Ammon's horn (tissue), 1 donor: ENCODE measurements at regions not wholly inside any gene's neighbourhood (a gene's known extent, or its start where the extent isn't known, plus 50 kb on each side); places are given as distances from the start of the nearest gene placed in this dataset.

Experiments used
- DNase-seq: peaks from one replicate; pipeline ENCODE4 v3.0.0-alpha.2; 2016; ENCODE audit warnings: low spot score

DNA sequence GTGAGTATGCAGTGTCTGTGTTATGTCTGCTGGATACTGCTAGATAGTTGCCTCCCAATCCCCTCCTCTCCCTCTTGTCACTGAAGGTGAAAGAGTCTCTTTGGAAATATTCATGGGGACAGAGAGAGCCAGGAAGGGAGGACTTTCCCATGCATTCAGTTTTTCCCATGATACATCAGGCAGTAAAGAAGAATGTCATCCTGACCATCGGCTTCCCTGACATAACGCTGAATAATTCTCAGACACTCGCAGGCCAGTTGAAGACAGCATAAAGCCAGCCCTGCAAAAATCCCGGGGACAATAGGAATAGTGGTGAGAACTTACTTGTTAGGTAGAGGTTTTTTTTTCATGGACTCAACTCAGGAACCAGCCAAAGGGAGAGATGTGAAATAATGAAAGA lies 58.1 kb downstream of the KLF4 start:
- no peak for DNase-seq

GRCh38 chr9:107430071-107430470 lies 59.5 kb downstream of the KLF4 start:
- DNase-seq: no peak

- no peak for DNase-seq
These were observed 63.4 kb downstream of the KLF4 start for GRCh38 chr9:107426126-107426525.

DNA sequence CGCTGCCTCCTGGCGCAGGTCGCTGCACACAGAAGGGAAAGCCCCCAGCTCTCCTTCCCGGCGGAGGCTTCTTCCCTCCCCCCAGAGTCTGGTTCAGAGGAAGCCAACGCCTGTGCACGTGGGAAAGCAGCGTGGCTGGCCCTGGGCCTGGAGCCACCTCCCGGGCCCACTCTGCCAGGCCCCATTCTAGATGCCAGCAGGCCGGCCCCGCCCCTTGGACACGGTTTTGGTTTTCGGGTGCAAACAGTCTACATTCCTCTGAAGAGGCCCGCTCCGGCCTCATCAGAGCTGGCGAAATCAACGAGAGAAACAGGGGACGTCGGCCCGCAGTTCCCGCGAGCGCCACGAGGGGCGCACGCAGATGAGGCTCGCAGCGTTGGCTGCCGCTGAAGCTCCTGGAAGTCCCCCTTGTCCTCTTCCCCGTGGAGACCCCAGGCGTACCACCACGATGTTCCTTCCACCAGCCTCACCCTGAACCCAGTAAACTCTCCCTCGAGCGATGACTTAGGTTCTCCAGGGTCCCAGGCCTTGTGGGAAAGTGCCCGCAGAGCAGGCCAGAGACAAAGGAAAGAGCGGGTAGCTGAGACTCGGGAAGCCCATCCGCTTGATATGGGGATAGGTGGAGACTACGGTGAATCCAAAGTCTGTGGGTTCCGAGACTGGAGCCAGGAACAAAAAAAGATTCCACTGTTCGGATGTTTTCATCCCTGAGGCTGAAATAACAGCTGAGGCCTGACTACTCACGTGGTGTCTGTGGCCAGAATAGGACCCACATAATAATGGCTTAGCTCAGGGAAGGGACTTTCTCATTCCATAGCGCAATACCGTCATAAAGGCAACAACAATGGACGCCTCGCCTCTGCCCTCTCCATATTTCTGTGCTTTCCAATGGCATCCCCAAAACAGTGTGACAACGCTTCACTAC lies 64.2 kb downstream of the KLF4 start:
- peak; percentile 53 for DNase-seq

- DNase-seq: no peak
These were observed 66.0 kb downstream of the KLF4 start for GRCh38 chr9:107423540-107423939.

DNA sequence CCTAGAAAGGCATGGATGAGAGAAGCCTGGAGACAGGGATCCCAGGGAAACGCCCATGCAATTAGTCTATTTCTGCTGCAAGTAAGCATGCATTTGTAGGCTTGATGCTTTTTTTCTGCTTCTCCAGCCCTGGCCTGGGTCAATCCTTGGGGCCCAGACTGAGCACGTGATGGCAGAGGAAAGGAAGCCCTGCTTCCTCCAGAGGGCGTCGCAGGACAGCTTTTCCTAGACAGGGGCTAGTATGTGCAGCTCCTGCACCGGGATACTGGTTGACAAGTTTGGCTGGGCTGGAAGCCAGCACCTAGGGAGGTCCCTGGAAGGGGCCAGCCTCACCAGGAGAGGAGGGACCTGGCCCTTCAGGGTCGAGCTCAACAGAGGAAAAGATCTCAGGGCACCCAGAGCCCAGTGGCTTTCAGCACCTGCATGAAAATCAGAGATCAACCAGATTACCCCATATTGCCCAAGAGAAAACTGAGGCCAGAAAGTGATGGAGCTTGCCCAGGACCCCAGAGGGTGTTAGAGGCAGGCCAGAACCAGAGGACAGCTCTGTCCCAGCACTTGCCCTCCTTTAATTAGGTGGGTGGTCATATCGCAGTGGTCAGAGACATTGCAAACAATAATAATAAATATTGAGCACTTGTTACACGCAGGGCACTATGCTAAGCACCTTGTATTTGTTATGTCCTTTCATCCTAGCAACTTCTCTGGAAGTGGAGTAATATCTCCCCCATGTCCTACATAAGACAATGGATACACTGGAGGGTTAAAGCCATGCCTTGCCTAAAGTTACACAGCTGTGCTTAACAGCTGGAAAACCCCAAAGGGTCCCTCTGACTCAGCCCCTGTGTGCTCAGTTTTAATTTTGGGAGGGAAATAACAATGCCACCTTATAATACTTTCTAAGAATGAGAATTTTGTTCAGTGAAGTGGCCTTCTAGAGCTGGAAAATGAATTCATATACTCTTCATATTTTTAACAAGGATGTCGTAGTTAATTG lies 67.1 kb downstream of the KLF4 start:
- peak; percentile 49 for DNase-seq

DNA sequence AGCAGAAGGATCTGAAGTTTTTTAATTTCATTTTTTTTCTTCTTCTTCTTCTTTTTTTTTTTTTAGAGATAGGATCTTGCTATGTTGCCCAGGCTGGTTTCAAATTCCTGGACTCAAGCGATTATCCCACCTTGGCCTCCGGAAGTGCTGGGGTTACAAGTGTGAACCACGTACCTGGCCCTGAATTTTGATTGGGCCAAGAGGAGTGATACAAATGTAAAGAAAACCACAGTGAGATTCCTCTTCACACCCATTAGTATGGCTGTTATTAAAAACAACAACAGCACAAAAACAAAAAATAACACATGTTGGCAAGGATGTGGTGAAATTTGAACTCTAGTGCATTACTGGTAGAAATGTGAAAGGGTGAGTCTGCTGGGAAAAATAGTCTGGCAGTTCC lies 79.1 kb downstream of the KLF4 start:
- DNase-seq: no peak

DNA sequence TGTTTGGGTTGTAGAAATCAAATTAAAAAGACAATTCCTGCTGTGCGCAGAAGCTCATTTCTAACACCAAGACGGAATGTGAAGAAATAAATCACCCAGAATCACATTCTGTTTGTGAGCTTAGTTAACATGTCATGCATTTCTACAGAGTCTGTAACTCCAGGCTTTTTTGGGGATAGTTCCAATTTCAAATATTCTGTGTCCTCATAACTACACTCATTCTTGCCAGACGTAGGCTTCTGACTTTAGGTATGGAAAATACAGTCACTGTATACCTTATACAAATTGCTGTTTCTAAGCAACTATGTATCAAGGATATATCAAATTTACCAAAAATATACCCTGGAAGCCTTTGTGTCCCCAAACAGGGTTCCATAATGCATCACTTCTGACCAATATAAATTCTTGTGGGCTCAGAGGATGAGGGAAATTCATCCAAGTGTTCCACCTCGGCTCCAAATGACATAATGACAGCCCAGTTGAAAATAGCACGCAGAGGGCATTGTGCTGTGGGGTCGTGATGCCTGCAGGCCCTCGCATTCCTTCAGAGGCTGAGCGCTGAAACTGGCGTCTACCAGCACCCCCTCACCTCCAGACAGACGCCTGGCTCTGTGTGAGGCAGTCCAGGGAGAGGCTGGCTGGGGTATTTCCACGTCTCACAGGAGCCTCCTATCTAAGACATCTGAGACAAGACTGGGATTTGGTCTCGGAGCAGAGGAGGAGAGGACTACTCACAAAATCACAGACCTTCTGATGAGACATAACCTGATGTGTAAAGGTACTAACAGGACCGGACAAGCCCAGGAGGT lies 79.8 kb downstream of the KLF4 start:
- no peak for DNase-seq

GRCh38 chr9:107407675-107408074 lies 81.9 kb downstream of the KLF4 start:
- DNase-seq: no peak

DNA sequence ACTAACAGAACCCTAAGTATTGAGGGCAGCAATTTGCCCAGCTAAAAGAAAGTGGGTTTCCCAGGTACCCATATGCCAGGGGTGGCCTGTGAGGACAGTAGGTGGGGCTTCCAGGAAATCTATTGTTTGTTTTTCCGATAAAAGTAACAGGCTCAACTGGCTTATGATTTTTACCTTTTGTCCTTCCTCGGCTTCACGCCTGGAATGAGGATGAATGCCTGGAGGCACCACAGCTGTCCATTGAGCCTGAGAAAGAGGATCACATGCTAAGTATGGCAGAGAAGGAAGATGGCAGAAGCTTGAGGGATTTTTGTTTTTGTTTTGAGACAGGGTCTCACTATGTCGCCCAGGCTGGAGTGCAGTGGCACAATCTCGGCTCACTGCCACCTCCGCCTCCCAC lies 84.1 kb downstream of the KLF4 start:
- no peak for DNase-seq

DNA sequence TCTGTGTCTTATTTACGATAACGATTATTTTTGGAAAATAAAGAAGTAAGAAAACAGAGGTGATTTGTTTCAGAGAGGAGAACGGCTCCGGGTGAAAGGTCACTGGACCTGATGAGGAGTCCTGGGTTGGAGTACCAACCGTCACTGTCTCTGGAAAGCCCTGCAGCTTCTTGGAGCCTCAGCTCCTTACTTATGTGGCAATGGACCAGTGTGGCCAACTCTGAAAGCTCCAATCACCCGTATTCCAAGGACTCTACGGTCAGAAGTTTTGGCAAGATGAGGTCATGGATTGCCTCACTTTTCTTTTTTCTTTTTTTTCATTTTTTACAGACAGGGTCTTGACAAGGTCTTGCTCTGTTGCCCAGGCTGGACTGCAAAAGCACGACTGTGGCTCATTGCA lies 84.8 kb downstream of the KLF4 start:
- no peak for DNase-seq

GRCh38 chr9:107404161-107404560 lies 85.4 kb downstream of the KLF4 start:
- DNase-seq: no peak

DNA sequence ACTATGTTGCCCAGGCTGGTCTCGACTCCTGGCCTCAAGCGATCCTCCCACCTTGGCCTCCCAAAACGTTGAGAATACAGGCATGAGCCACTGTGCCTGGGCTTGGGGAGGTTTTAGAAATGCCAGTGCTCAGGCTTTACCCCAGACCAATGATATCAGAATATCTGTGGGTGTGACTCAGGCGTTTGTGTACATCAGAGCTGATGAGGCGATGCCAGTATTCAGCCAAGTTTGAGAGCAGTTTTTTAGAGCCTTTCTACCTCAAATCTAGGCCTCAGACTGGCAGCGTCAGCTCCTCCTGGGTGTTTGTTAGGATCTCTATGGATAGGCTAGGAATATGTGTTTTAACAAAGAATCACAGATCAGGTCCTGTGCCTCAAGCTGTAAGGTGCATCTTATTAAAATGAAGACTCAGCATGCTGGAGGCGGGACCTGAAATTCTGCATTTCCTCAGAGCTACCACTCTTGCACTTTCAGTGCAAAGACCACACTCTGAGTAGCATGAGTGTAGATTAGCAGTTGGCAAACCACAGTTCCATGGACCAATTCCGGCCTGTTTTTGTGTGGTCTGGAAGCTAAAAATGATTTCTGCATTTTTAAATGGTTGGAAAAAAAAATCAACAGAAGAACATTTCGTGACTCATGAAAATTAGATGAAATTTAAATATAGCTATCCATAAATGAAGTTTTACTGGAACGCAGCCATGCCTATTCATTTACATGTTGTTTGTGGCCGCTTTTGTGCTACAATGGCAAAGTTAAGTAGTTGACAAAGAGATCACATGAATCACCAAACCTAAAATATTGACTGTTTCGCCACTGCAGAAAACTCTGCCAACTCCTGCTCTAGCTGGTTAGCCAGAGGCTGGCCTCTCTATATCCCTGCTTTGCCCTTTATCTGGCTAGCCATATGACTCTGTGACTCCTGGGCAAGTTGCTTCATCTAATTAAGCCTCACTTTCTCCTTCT lies 92.2 kb downstream of the KLF4 start:
- no peak for DNase-seq

DNA sequence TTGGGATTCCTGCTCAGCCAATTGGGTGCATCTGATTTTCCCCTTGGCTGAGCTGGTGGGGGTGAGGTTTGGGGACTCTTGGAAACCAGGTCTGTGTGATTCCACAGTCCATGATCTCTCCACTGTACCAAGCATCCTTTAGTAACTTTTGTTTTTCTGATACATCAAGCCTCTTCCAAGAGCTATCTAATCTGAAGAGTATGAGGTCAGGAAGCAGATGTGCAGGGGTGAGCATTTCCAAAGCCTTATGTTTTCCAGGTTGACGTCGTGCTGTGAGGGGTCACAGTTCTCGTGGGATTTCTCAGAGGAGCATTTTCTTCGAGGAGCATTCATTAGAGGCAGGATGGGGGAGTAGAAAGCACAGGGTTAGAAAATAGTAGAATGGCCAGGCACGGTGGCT lies 95.3 kb downstream of the KLF4 start:
- no peak for DNase-seq

DNA sequence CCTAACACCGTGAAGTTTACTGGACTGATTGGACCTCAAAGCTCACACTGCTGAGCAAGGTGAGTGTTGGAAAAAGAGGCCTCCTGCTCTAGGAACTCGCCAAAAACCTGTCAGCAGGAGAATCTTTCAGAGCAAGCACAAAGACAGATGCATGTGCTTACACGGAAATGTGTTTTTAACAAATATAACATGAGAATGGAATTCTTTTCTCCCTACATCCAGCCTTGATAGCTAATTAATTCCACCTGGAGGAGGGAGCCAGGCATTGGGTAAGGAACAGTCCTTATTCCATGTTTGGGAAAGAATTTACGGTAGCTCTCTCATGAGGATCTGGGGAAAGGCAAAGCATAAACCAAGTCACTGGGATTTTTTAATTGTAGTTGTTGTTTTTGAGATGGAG lies 98.8 kb downstream of the KLF4 start:
- no peak for DNase-seq

DNA sequence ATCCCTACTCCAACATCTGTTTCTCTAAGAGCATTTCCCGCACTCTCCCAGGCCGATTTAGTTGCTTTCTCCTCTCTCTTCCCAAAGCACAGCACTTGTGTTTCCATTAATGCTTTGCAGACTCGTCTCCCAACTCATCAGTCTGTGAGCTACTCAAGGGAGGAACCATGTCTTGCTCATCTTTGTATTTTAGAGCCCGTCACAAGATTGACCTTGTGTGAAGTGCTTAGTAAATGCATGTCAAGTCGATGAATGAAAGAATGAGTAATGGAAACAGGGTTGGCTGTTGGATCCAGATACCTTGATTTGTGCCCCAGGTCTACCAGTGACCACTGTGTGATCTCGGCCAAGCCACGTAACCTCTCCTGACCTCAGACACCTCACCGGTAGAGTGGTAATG lies 99.3 kb downstream of the KLF4 start:
- DNase-seq: no peak

GRCh38 chr9:107389617-107390071 lies 99.9 kb downstream of the KLF4 start:
- DNase-seq: no peak

DNA sequence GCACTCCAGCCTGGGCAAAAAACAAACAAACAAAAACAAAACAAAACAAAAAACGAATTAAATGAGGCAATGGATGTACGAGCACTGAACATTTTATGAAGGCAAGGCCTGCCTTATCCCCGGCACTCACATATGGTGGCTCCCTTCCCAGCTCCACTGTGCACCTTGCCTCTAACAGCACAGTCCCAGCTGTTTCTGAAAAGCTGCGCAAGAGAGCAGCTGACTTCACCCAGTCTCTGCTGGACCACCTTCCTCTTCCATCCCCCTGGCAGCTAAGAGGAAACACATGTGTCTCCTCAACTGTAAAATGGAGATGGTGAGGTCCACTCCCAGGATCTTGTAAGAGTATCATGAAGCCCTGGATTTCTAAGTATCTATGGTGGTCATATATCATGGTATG lies 100.7 kb downstream of the KLF4 start:
- DNase-seq: no peak

DNA sequence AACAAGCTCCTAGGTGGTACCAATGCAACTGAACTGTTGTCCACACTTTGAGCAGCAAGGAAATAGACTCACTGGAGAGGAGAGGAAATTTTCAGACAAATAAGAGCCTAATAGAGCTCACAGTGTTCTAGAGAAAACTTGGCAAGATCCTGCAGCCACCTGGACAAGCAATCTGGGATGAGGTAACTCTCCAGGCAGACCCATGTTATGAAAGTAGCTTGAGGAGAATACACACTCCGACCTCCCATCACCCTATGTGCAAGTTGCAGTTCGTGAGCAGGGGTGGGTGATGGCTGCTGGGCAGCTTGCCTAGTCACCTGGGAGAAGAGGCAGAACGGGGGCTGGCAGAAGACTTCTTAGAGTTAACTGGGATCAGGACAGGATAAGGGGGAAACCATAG lies 102.2 kb downstream of the KLF4 start:
- DNase-seq: peak; percentile 21

GRCh38 chr9:107386396-107386795 lies 103.2 kb downstream of the KLF4 start:
- DNase-seq: no peak
